ENCODE measurements at regions not wholly inside any gene's neighbourhood (a gene's known extent, or its start where the extent isn't known, plus 50 kb on each side); places are given as distances from the start of the nearest gene placed in this dataset.

GRCh38 chr1:172914501-172915144, 136.1 kb downstream of the TNFSF18 start:
- Histone ChIP-seq H2BK20ac (ENCODE audit: low read length) (no peak overlapping the region), H3K4ac (replicated peaks; ENCODE audit: insufficient read length, low read depth, low read length) (no peak overlapping the region), H2AFZ (ENCODE audit: low read length) (no peak overlapping the region), H3K18ac (ENCODE audit: extremely low read depth, low read length) (no peak overlapping the region), H3K27ac (ENCODE audit: low read depth, low read length) (no peak overlapping the region), H4K5ac (ENCODE audit: insufficient read length, low read depth, low read length) (no peak overlapping the region), H4K20me1 (replicated peaks in 1 of 2; ENCODE audit: control insufficient read depth in 1 of 2, insufficient read depth in 2 of 2, low read length in 2 of 2) (no peaks in the 10 kb centered on the region), H3K36me3 (ENCODE audit: control insufficient read depth in 2 of 4, insufficient read depth in 4 of 4, low read length in 3 of 4) (no peaks in the 10 kb centered on the region), H3K23me2 (ENCODE audit: low read depth, low read length) (no peaks in the 10 kb centered on the region), H2BK12ac (ENCODE audit: low read depth, low read length) (no peak overlapping the region), H2BK5ac (ENCODE audit: low read depth, low read length) (no peak overlapping the region), H3K4me1 (replicated peaks in 1 of 4; ENCODE audit: control insufficient read depth in 3 of 4, insufficient read depth in 4 of 4, low read length in 3 of 4) (peaks cover 0 to under 1% (median 0%) of the 10 kb centered on the region in 4 experiments; a peak in 2 of 7 replicates), H3K79me1 (ENCODE audit: low read depth, low read length) (no peaks in the 10 kb centered on the region), H2BK15ac (ENCODE audit: low read length) (no peak overlapping the region), H3K27me3 (replicated peaks in 1 of 4; ENCODE audit: control insufficient read depth in 3 of 4, extremely low read depth in 1 of 4, insufficient read depth in 3 of 4, low read length in 3 of 4) (no peaks in the 10 kb centered on the region), H3K14ac (ENCODE audit: insufficient read length) (no peak overlapping the region), H3K9ac (replicated peaks in 1 of 4; ENCODE audit: extremely low read depth in 1 of 4, low read depth in 3 of 4, low read length in 3 of 4) (no peak overlapping the region), H3K56ac (replicated peaks; ENCODE audit: insufficient read length, low read depth, low read length) (no peak overlapping the region), H2AK5ac (ENCODE audit: low read depth, low read length) (no peak overlapping the region), H3K23ac (ENCODE audit: insufficient read length) (no peak overlapping the region), H3K79me2 (ENCODE audit: control insufficient read depth in 1 of 2, insufficient read depth in 2 of 2, low read length in 2 of 2) (no peaks in the 10 kb centered on the region), H4K8ac (ENCODE audit: extremely low read depth, insufficient read depth, low read length) (no peak overlapping the region), H2BK120ac (replicated peaks; ENCODE audit: low read depth, low read length) (no peak overlapping the region), H3K4me2 (ENCODE audit: insufficient read depth in 1 of 2, low read depth in 2 of 2, low read length in 2 of 2) (no peak overlapping the region), H3K4me3 (ENCODE audit: extremely low read depth in 1 of 4, insufficient read depth in 2 of 4, low read depth in 3 of 4, low read length in 4 of 4) (no peak overlapping the region), H4K91ac (replicated peaks; ENCODE audit: insufficient read length, low read length) (no peak overlapping the region), H3K9me3 (ENCODE audit: insufficient read depth in 2 of 2, low read depth in 1 of 2, low read length in 1 of 2) (no peaks in the 10 kb centered on the region)
- WGBS, 2 experiments (ENCODE audit: extremely low coverage in 1 of 2, insufficient coverage in 1 of 2, insufficient read length in 1 of 2, insufficient replicate concordance in 2 of 2, low coverage in 1 of 2, low lambda C conversion rate in 2 of 2, missing lambda C conversion rate in 1 of 2), result 94% methylated on average over 3 of the region's 3 CpGs; no CpG with 5 or more reads in 1 of the 2 experiments
- DNase-seq (ENCODE audit: low read depth in 1 of 2, low spot score in 2 of 2), result no peak
- no peak for TF ChIP-seq NANOG (IDR thresholded peaks at IDR 0.05; ENCODE audit: insufficient read depth, low read depth, low read length, poor library complexity, severe bottlenecking)
- FAIRE-seq, result no peak
- POLR2A ChIA-PET (ENCODE audit: partially characterized antibody), result no interaction called here
- CTCF ChIA-PET (ENCODE audit: partially characterized antibody), result interaction anchor here (0.7 kb wide), 1 partner anchor 1763 kb away, joined by 3 read pairs; no protein-coding TSS in a partner anchor

All from H1 (cell line).